Fibroblast of peridontal ligament (primary cell): ENCODE measurements at regions not wholly inside any gene's neighbourhood (a gene's known extent, or its start where the extent isn't known, plus 50 kb on each side); places are given as distances from the start of the nearest gene placed in this dataset.
"Not testable (repeated sequence)": the region's sequence is repeated elsewhere in the genome, so short reads cannot be mapped to it uniquely, and the experiment has no call there.

Source experiments
- DNase-seq: peaks from one replicate; pipeline ENCODE4 v3.0.0-alpha.2; 2010; ENCODE audit errors: extremely low read depth

DNA sequence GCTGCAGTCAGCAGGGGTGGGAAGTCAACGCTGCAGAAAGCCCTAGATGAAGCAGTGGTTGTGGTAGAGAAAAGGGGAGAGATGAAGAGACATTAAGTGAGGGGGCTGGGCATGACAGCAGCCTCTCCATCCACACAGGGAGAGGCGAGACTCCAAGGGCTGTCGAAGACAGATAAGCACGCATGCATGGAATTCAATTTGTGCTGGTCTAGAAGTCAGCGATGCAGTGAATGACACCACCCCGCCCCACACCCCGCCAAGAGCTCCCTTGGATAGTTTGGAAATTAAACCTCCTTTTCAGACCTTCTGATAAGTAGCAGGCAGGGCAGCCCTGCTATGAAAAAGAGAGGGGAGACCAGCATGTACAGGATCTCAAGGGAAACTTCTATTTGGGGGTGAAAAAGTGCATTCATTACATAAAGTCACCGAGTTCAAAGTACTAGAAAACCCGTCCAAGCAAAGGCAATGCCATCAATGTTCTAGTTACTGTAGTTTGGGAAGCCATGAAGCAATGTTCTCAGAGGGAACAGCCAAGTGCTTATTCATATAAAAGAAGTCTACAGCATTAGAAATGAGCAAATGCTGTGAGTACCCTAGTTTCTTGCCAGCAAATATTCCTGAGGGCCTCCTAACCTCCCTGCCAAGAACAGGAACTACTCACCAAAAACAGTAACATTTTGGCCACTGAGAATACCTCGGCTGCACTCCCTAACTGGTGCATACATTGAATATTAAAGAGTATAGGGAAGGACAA is 152.3 kb upstream of the ANXA10 start:
- peak; percentile 18 for DNase-seq

DNA sequence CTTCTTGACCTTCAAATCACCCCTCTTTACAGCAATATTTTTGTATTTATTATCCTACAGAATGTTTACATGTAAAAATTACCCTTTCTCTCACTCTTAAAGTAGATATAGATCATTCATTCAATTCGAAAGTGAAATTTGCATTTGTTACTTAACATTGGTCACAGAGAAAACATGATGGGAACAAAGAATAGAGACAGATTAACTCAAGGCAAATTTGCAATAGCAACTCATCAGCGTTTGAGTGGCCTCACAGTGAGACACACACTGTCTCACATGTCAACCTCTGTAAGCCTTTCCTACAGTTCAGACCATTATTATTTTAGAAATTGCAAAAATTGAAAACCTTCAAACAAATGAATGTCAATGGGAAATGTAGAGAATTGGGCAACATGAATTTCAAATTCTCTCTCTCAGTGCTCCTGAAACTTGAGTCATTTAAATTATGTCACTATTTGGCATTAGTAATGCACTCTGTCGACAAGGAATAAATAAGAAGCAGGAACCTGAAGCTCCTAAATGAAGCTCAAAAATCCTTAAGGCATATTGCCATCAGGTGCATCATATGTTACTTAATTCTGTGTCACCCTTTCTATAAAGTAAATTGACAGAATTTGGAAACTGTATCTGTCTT is 148.3 kb upstream of the ANXA10 start:
- peak; percentile 2 for DNase-seq

DNA sequence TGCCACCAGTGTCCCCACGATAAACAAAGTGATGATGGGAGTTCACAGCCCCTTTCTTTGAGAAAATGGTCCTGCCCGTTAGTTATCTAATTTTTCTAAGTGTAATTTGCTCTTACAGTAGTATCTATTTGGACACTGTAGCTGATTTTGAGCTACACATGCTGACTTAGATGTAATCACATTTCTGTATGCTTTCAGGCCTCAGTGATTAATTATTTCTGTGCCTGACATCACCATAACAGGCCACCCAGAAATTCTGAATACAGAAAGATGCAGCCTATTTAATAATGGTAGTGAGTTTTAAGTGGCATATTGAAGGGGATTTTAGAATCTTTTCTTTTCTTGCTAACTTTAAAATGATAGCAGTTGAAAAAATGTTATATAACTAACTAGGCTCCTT is 147.6 kb upstream of the ANXA10 start:
- DNase-seq = no peak

DNA sequence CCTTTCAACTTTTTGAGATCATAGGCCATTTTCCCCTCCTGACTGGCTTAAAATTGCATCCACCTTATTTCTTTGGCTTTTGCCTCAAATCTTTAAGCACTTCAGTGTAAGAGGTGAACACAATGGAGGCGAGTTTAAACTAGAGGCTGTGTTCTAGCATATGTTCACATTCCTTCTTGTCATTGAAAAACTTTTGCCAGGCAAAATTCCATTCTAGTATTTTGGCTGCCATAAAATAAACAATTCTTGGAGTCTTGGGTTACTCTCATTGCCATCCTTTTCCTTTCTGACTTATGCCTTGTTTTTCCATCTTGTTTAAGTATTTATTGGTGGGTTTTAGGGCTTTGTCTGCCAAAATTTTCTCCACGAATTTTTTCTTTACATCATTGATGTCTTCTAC is 137.3 kb upstream of the ANXA10 start:
- peak; percentile 62 for DNase-seq

DNA sequence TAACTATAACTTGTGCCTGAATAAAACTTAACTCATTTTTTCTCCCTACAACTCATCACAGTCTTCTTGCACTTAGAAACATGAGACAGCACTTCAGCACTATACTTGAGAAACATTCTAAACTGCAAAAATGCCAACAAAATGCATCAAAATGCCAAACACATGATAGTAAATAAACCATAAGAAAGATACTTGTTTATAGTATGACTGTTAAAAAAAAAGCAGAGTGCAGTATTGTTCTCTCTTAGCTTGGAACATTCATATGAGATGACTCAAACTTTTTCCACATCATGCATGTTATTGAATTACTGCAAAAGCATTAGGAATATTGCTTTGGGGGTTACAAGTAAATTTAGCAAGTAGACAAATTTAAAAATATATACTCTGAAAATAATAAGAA is 135.7 kb upstream of the ANXA10 start:
- DNase-seq = peak; percentile 41

DNA sequence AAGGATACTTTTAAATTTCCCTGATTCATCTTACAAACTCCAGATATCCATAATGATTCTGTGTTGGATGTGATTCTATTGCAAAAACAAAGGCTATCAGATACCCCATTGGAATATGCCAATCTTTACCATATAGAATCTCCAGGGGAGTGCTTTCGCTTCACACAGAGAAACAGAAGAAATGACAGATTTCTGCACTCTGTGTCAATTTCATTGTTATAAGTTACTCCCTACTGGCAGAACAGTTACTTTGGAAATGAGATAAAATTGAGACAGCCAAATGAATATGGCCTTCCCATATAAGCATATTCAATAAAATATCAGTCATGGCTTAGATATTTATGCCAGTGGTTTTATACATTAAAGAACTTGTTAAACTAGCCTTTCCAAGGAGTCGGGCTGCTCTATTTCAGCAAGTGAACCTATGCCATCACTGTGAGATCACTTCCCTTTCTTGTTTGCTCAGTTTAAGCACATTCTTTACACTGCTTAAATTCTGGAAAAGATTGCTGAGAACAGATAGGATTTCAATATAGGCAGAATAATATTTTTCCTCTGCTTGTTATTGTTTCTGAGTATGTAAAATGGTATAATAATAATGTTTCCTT is 127.5 kb upstream of the ANXA10 start:
- DNase-seq = no peak

DNA sequence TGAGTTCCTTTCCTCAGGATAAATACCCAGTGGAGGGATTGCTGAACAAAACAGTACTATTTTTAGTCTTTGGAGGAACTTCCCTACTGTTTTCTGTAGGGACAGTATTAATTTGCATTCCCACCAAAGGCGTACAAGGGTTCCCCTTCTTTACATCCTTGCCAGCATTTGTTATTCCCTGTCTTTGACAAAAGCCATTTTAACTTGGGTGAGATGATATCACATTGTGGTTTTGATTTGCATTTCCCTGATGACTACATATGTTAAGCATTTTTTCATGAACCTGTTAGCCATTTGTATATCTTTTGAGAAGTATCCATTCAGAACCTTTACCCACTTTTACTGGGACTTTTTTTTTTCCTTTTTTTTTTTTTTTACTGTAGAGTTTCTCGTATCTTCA is 126.2 kb upstream of the ANXA10 start:
- DNase-seq = no peak

DNA sequence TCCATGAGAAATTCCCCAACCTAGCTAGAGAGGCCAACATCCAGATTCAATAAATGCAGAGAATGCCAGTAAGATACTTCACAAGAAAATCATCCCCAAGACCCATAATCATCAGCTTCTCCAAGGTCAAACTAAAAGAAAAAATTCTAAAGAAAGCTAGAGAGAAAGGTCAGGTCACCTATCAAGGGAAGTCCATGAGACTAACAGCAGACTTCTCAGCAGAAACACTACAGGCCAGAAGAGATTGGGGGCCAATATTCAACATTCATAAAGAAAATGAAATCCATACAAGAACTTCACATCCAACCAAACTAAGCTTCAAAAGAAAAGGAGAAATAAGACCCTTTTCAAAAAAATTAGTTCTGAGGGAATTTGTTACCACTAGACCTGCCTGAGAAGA is 118.8 kb upstream of the ANXA10 start:
- no peak for DNase-seq

DNA sequence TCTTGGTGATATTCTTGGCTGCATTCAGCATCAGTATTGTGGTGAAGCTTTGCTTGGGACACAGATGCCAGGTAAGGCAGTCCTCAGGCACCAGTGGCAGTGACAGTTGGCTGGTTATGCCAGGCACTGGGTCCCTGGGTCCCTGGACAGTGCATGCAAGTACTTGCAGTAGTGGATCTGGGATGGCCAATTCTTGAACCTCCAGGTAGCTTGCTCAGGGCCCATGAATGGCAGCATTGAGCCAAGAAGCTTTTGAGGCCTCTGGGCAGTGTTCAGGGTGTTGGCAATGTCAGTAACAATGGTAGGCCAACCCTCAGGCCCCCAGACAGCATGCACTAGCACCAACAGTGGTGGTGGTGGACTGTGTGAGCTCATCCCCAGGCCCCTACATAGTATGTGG is 106.8 kb upstream of the ANXA10 start:
- DNase-seq = no peak

DNA sequence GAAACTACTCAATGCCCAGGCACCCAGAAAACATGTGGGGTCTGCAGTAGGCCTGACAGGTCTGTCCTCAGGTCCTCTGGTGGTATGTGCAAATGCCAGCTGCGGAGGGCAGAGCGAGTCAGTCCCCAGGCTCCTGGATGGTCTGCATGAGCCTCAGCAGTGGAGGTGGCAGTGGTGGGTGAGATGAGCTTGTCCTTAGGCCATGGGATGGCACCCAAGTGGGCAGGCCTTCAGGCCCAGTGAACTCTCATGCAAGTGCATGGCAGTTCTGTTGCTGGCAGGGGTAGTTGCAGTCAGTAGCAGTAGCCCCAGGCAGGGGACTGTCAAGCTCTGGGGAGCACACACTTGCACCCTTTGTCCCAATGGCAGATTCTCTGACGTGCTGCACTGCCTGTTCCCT is 106.3 kb upstream of the ANXA10 start:
- DNase-seq = no peak

DNA sequence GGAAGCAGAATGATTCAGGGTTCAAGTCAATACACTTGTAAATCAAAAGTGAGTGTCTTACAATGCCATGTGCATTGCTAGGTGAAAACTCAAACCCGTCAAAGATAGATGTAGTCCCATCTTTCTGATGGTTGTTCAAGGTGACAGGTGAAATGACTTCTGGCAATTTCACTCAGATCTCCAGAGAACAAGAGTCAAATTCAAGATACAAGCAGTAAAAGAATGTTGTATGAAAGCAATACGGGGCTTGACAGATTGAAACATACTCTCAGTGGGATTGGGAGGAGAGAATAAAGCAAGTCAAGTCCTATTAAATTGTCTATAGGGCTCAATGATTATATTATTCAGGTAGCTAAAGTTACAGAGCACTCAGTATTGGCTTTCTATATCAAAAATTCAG is 105.1 kb upstream of the ANXA10 start:
- DNase-seq = no peak

DNA sequence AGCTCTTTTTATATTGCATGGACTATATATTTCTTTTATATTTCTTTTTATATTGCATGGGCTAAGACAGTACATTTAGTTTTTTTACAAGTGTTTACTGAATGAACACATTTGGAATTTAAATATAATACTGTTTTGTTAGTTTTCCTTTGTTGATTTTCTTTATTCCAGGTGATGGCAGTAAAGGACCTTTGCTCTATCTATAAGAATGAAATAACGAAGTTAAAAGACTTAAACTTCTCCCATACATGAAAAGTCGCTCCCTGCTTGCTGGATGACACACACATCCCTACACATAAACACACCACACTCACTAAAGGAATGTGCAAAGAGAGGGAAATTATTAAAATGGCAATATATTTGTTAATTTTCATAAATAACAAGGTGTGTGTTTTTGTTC is 102.5 kb upstream of the ANXA10 start:
- peak; percentile 5 for DNase-seq

DNA sequence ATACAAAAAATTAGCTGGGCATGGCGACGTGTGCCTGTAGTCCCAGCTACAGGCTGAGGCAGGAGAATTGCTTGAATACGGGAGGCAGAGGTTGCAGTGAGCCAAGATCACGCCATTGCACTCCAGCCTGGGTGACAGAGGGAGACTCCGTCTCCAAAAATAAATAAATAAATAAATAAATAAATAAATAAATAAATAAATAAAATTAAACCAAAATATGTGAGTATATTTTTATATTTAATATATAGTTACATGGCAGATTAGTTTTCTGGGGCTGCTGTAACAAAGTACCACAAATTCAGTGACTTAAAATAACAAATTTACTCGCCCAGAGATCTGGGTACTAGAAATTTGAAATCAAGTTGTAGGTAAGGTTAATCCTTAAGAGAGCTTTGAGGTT is 84.2 kb upstream of the ANXA10 start:
- DNase-seq = not testable (repeated sequence)

DNA sequence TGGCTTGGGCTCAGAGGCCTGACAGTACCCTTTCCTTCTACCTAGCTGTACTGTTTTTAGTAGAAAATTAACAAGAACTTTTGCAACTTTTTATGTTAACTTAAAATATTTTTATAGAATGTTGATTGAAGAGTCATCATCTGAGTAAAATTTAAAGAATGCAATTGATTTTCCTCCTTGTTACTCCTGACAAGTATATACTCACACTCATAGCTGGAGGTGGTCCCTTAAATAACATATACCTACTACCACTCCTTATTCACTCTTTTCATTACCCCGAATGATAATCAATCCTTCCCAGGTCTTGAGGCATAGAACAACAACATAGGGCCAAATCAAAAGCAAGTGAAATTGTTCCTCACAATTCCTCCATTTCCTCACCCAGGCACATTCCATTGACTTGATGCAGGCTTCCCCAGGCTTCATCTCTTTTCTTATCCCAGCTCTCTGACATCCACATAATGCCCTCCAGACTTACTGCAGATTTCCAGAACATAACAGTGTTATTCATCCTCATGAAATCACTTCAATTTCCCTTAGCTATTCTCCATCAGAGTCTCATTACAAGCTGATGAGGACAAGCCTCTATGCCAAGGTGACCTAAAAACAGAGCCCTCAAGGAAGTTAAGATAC is 73.2 kb upstream of the ANXA10 start:
- DNase-seq = peak; percentile 49

DNA sequence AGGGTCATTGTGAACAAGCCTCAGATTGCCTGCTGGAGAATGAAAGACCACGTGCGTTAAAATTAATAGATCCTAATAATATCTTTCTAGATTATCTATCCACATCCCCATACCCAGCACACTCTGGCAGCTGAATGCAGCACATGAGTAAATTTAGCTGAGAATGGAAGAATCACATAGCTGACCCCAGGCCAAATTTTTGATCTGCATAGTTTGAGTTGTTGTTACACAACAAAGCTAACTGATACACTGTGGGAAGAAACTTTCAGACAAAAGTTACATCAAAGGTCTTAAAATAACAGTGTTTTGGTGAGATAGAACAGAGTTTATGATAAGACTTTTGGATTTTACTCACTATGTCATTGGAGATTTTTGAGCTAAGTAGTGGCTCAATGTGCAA is 72.4 kb upstream of the ANXA10 start:
- peak; percentile 14 for DNase-seq

DNA sequence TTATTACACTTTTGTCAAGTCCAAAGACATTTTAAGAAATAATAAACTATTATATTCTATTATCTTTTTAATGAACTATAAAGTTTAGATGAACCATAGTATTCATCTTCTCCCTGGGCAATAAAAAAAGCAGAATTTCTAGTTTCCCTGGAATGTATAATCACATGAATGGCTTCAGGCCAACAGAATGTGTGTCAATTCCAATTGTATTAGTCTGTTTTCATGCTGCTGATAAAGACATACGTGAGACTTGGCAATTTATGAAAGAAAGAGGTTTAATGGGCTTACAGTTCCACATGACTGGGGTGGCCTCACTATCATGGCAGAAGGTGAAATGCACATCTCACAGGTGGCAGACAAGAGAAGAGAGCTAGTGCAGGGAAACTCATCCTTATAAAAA is 70.7 kb upstream of the ANXA10 start:
- peak; percentile 17 for DNase-seq

DNA sequence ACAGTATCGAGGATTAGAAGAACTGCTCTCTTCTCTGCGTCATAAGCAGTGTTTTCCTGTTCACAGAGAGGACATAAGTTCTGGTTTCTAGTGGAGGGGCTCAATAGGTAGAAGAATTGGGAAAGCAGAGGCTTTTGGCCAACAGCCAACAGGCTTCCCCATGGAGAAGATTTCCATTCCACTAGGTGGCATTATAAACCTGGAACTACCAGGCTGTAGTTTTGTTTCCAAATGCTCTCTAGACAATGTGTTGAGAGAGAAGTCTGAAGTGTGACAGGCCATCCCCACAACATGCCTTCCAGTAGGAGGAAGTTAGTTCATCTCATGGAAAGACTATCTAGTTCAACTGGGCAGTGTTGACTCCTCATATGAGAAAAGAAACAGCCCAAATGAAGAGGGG is 63.8 kb upstream of the ANXA10 start:
- peak; percentile 12 for DNase-seq

DNA sequence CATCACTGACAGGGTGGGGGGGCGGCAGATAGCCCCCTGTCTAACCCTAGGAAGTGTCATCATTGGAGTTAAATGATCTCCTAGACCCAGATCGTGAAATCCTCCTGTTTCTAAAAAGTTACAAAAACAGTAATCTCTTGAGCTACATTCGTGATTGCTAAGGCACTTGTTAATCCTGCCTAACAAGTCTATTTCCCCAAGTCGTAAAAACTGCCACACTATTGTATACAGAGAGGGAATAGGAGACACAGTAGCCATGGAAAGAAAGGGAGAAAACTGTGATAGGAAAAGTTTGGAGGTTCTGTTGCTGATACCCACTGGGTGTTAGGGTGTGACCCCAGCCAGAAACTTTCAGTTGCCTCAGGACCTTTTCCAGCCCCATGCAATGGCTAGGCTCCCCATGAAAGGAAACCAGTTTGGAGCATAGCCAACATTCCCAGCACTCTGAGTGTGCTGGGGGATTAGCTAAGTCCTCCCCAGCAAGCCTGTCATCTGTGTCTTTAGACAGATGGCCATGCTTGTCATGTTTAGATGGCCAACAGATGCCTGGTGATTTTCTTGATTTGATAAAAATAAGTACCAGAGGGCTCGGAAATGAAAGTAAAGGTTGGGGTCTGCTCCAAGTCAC is 63.3 kb upstream of the ANXA10 start:
- DNase-seq = no peak

DNA sequence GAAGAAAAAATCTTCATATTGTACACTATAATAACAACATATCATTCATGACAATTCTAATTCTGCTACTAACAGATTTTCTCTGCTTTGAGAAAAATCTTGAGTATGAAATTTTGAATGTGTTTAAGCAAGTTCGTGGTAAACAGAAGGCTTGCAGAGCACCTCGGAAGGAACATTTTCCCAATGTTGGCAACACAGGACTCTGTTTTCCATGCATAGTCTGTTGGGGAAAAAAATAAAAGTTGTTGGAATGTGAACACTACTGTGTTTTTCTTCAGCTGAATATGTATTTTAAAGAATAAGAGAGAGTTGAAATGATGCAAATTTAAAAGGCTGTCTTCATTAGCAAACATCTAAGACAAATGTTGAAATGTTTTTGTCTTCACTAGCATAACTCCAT is 54.7 kb upstream of the ANXA10 start:
- no peak for DNase-seq

DNA sequence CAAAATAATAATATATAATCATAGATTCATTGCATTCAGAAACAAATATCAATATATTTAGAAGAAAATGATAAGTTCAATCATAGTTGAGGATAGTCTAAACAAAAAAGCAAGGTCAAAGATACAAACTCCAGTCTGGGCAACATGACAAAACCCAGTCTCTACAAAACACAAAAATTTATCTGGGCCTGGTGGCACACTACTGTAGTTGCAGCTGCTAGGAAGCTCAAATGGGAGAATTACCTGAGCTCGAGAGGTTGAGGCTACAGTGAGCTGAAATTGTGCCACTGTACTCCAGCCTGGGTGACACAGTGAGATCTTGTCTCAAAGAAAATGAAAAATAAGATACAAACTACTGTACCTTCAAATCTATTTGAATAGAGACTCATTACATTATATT is 52.7 kb upstream of the ANXA10 start:
- no peak for DNase-seq
